Activated CD8-positive, alpha-beta memory T cell treated with anti-CD3 and anti-CD28 coated beads, Interleukin-2, amount 10 ng/mL, durations not matched to agents 7 days and 5 days (primary cell): ENCODE measurements at regions not wholly inside any gene's neighbourhood (a gene's known extent, or its start where the extent isn't known, plus 50 kb on each side); places are given as distances from the start of the nearest gene placed in this dataset.
"Not testable (repeated sequence)": the region's sequence is repeated elsewhere in the genome, so short reads cannot be mapped to it uniquely, and the experiment has no call there.

ENCODE experiments used
- ATAC-seq: fragments of 150-1000 bp; cut with Tn5 transposase; one replicate; pipeline ENCODE4 v1.10.0; 2021; ENCODE audit warnings: moderate library complexity
- CTCF ChIA-PET: fragments of 350-600 bp; sonication (Branson Sonifier 250); formaldehyde crosslinking; loops from one replicate; lab custom pipeline; 2021; ENCODE audit warnings: antibody characterized with exemption; lab: Charles Lee
- DNase-seq: peaks from one replicate; pipeline ENCODE4 v3.0.0-alpha.2; 2020
- H3K27ac Mint-ChIP-seq: one replicate; pipeline ENCODE4 v1.8.0; 2021; ENCODE audit warnings: mild to moderate bottlenecking, mixed read lengths
- H3K27me3 Mint-ChIP-seq: one replicate; pipeline ENCODE4 v1.8.0; 2021; ENCODE audit warnings: mixed read lengths
- H3K36me3 Mint-ChIP-seq: one replicate; pipeline ENCODE4 v1.8.0; 2021; ENCODE audit warnings: mild to moderate bottlenecking, mixed read lengths
- H3K4me1 Mint-ChIP-seq: one replicate; pipeline ENCODE4 v1.8.0; 2021; ENCODE audit warnings: mixed read lengths
- H3K4me3 Mint-ChIP-seq: one replicate; pipeline ENCODE4 v1.8.0; 2021; ENCODE audit warnings: mild to moderate bottlenecking, moderate library complexity, mixed read lengths
- H3K9me3 Mint-ChIP-seq: one replicate; pipeline ENCODE4 v1.8.0; 2022; ENCODE audit warnings: low read depth, mixed read lengths

DNA sequence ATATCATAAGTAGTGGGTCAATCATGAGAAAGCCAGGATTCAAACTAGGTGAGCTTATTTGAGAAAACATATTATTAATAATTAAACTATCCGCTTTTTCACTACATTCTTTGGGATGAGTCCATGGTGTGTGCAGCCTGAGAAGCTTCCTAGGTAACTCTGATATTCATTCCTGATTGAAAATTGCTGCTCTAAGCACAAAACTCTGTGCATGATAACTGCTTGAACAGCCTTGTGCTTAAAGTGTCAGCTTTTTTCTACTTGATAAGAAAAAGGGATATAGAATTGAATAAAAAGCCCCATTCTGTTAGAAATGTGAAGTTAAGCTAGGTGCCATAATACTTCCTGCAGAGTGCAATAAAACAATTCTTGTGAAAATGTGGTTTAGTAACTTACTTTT, 343.5 kb upstream of the LUZP2 start:
- H3K36me3 Mint-ChIP-seq, result no peaks in the 10 kb centered on the region
- no peak overlapping the region for H3K27ac Mint-ChIP-seq
- H3K27me3 Mint-ChIP-seq, result no peaks in the 10 kb centered on the region
- CTCF ChIA-PET, result no interaction called here
- peaks cover 9% of the 10 kb centered on the region for H3K9me3 Mint-ChIP-seq
- ATAC-seq (no peak), DNase-seq (no peak)
- no peaks in the 10 kb centered on the region for H3K4me1 Mint-ChIP-seq
- no peak overlapping the region for H3K4me3 Mint-ChIP-seq

DNA sequence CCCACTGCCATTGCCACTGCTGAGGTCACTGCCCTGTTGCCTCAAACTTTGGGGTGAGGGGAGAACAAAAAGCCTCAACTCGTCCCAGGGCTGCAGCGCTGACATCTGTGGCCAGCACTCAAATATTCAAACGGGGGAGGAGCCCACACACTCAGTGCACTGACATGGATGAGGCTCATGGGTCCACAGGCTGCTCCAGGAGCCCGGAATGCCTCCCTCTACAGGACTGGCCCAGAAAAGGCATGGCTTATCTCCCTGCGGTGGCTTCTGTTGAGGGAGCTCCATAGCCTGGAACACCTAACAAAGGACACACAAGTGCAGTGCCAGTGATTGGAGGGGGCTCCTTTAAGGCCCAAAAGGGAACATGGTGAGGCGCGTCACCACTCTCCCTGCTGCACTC, 341.1 kb upstream of the LUZP2 start:
- no peak for ATAC-seq
- Mint-ChIP-seq H3K4me1 (no peaks in the 10 kb centered on the region), H3K27ac (no peak overlapping the region), H3K9me3 (peaks cover 7% of the 10 kb centered on the region), H3K27me3 (no peaks in the 10 kb centered on the region), H3K4me3 (no peak overlapping the region), H3K36me3 (no peaks in the 10 kb centered on the region)
- no peak for DNase-seq
- CTCF ChIA-PET, result no interaction called here

DNA sequence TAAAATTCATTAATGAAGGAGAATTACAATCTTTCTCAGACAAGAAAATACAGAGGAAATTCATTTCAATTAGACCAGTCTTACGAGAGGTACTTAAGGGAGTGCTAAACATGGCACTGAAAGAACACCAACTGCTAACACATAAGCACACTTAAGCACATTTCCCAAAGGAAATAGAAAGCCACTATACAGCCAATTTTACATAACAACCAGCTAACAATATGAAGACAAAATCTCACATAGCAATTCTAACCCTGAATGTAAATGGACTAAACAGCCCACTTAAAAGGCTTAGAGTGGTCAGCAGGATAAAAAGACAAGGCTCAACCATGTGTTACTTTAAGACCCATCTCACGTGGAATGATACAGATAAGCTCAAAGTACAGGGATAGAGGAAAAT, 339.5 kb upstream of the LUZP2 start:
- H3K4me1 Mint-ChIP-seq, result no peaks in the 10 kb centered on the region
- ATAC-seq, result no peak
- no peaks in the 10 kb centered on the region for H3K36me3 Mint-ChIP-seq
- H3K4me3 Mint-ChIP-seq, result no peak overlapping the region
- H3K27me3 Mint-ChIP-seq, result no peaks in the 10 kb centered on the region
- H3K27ac Mint-ChIP-seq, result no peak overlapping the region
- peaks cover 9% of the 10 kb centered on the region for H3K9me3 Mint-ChIP-seq
- CTCF ChIA-PET, result no interaction called here
- no peak for DNase-seq

DNA sequence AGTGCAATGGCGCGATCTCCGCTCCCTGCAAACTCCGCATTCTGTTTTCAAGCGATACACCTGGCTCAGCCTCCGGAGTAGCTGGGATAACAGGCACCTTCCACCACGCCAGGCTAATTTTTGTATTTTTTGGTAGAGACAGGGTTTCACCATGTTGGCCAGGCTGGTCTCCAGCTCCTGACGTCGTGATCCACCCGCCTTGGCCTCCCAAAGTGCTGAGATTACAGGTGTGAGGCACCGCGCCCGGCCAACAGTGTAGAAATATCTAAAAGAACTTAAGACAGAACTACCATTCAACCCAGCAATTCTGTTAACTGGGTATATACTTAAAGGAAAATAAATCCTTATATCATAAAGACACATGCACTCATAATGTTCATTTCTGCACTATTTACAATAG, 335.3 kb upstream of the LUZP2 start:
- no peaks in the 10 kb centered on the region for H3K27me3 Mint-ChIP-seq
- H3K4me1 Mint-ChIP-seq, result no peaks in the 10 kb centered on the region
- no peaks in the 10 kb centered on the region for H3K36me3 Mint-ChIP-seq
- no peak for DNase-seq
- ATAC-seq, result no peak
- CTCF ChIA-PET, result no interaction called here
- peaks cover 7% of the 10 kb centered on the region for H3K9me3 Mint-ChIP-seq
- H3K27ac Mint-ChIP-seq, result no peak overlapping the region
- no peak overlapping the region for H3K4me3 Mint-ChIP-seq

DNA sequence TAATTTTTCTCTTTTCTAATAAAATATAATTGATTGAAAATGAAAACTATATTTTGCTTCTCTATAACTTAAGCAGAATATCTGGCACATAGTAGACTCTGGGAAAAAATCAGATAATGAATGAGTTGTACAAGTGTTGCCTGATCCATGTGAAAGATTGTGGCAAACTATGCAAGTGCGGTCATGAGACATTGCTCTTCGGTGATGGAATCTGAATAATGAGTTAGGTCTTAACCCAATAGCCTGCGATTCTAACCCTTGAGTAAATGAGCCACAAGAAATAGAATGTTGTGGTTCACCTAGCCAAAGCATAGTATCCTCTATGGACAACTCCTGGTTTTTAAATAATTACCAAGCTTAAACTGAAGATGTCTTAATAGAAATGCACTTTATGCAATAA, 333.7 kb upstream of the LUZP2 start:
- Mint-ChIP-seq H3K4me3 (no peak overlapping the region), H3K27ac (no peak overlapping the region), H3K36me3 (no peaks in the 10 kb centered on the region), H3K4me1 (no peaks in the 10 kb centered on the region), H3K27me3 (no peaks in the 10 kb centered on the region), H3K9me3 (peaks cover 7% of the 10 kb centered on the region)
- CTCF ChIA-PET, result no interaction called here
- ATAC-seq, result no peak
- DNase-seq, result no peak

- Mint-ChIP-seq H3K27ac (no peak overlapping the region), H3K9me3 (peaks cover 7% of the 10 kb centered on the region), H3K27me3 (no peaks in the 10 kb centered on the region)
These were observed 333.0 kb upstream of the LUZP2 start for GRCh38 chr11:24163841-24164240.

DNA sequence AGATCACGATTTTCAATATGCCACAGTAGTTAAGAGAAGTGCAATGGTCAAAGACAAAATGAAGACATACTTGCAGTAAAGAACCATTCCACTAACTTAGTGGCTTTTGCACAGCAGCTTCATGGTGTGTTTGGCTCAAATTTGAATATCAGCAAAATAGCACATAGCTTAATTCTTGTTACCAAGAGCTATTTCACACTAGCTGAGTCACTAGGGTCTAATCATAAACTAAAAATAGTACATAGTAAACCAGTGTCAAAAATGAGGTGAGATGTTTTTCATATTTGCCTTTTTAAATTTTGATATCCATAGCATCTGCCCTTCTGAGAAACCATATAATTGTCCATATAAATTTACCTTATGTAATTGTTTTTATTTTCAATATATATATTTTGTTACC, 325.0 kb upstream of the LUZP2 start:
- DNase-seq, result no peak
- H3K27me3 Mint-ChIP-seq, result no peaks in the 10 kb centered on the region
- ATAC-seq, result no peak
- no peak overlapping the region for H3K4me3 Mint-ChIP-seq
- H3K9me3 Mint-ChIP-seq, result peaks cover 10% of the 10 kb centered on the region
- no peak overlapping the region for H3K27ac Mint-ChIP-seq
- H3K4me1 Mint-ChIP-seq, result no peaks in the 10 kb centered on the region
- CTCF ChIA-PET, result no interaction called here
- H3K36me3 Mint-ChIP-seq, result no peaks in the 10 kb centered on the region

More at GRCh38 chr11:24163841-24164240, 333.0 kb upstream of the LUZP2 start:
- CTCF ChIA-PET, result no interaction called here
- no peak for ATAC-seq
- no peak overlapping the region for H3K4me3 Mint-ChIP-seq
- H3K4me1 Mint-ChIP-seq, result no peaks in the 10 kb centered on the region
- H3K36me3 Mint-ChIP-seq, result no peaks in the 10 kb centered on the region
- DNase-seq, result no peak

GRCh38 chr11:24181395-24182047, 315.3 kb upstream of the LUZP2 start:
- DNase-seq, result no peak
- Mint-ChIP-seq H3K27me3 (no peaks in the 10 kb centered on the region), H3K9me3 (no peaks in the 10 kb centered on the region), H3K27ac (no peak overlapping the region), H3K4me1 (no peaks in the 10 kb centered on the region), H3K4me3 (no peak overlapping the region), H3K36me3 (no peaks in the 10 kb centered on the region)
- CTCF ChIA-PET, result no interaction called here
- ATAC-seq, result no peak

DNA sequence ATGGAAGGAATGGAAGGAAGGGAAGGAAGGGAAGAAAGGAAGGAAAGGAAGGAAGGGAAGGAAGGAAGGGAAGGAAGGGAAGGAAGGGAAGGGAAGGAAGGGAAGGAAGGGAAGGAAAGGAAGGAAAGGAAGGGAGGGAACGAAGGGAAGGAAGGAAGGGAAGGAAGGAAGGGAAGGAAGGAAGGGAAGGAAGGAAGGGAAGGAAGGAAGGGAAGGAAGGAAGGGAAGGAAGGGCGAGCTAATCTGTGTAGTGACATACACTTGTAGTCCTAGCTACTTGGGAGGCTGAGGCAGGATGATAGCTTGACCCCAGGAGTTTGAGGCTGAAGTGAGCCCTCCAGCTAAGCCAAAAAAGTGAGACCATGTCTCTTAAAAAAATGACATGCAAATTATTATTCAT, 311.3 kb upstream of the LUZP2 start:
- H3K27me3 Mint-ChIP-seq, H3K4me3 Mint-ChIP-seq, H3K27ac Mint-ChIP-seq, H3K4me1 Mint-ChIP-seq, ATAC-seq, CTCF ChIA-PET, H3K36me3 Mint-ChIP-seq, DNase-seq, H3K9me3 Mint-ChIP-seq: not testable (repeated sequence)

DNA sequence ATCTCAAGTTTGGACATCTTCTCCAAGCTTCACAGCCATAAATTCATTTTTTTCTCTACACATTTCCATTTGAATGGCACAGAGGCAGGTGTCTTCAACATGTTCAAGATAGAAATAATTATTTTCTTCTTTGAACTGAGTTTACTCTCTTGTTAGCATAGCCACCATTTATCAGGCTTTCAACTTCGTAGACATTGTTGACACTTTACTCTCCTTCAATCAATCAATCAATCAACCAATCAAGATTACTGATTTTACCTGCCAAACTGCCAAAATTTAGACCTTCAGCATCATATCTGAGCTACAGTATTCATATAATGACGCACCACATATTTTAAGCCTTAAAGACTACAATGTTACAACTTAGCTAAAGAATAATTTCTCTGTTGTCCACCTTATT, 300.1 kb upstream of the LUZP2 start:
- ATAC-seq (no peak), DNase-seq (no peak)
- peaks cover 10% of the 10 kb centered on the region for H3K9me3 Mint-ChIP-seq
- H3K4me1 Mint-ChIP-seq, result no peaks in the 10 kb centered on the region
- H3K36me3 Mint-ChIP-seq, result no peaks in the 10 kb centered on the region
- H3K4me3 Mint-ChIP-seq, result no peak overlapping the region
- CTCF ChIA-PET, result no interaction called here
- H3K27ac Mint-ChIP-seq, result no peak overlapping the region
- no peaks in the 10 kb centered on the region for H3K27me3 Mint-ChIP-seq

GRCh38 chr11:24198481-24198880, 298.4 kb upstream of the LUZP2 start:
- Mint-ChIP-seq H3K4me3 (no peak overlapping the region), H3K9me3 (peaks cover 7% of the 10 kb centered on the region), H3K27me3 (no peaks in the 10 kb centered on the region), H3K4me1 (no peaks in the 10 kb centered on the region), H3K27ac (no peak overlapping the region), H3K36me3 (no peaks in the 10 kb centered on the region)
- DNase-seq (no peak), ATAC-seq (no peak)
- CTCF ChIA-PET, result no interaction called here

DNA sequence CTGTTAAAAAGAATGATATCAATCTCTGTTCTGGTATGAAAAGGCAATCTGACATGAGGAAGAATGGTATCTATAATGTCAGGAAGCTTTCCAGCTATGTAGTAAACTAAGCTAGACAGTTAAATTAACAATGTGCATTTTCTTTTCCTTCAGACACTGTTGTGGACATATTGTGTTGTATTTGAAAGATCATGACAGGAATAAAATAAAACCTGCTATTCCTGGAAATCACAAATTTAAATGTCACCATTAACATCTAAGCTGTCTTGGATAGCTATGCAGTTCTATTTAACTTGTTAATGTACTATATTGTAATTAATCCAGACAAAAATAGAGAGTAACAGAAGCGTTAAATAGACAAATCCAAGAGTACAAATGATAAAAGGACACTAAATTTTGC, 297.4 kb upstream of the LUZP2 start:
- no peak overlapping the region for H3K4me3 Mint-ChIP-seq
- CTCF ChIA-PET, result no interaction called here
- no peaks in the 10 kb centered on the region for H3K36me3 Mint-ChIP-seq
- ATAC-seq, result no peak
- no peak overlapping the region for H3K27ac Mint-ChIP-seq
- H3K9me3 Mint-ChIP-seq, result peaks cover 7% of the 10 kb centered on the region
- no peak for DNase-seq
- no peaks in the 10 kb centered on the region for H3K4me1 Mint-ChIP-seq
- H3K27me3 Mint-ChIP-seq, result no peaks in the 10 kb centered on the region

DNA sequence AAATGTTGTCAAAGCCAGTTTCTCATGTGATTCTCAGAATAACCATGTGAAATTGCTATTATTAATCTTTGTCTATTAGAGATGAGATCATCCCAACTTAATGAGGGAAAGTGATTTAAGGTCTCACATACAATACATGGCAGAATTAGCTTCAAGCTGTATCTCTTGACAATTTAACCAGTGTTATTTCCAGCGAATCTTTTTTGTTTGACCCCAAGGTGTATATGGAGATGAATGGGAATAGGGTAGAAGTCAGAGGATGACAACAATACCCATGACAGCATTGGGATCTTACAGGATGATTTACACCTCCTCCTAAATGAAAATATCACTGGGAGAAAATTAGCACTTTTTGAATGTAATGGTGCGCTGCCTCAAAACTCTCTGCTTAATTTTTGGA, 290.8 kb upstream of the LUZP2 start:
- H3K36me3 Mint-ChIP-seq, result no peaks in the 10 kb centered on the region
- no peaks in the 10 kb centered on the region for H3K4me1 Mint-ChIP-seq

GRCh38 chr11:24206511-24206910, 290.3 kb upstream of the LUZP2 start:
- CTCF ChIA-PET, result no interaction called here
- DNase-seq (no peak), ATAC-seq (no peak)
- no peaks in the 10 kb centered on the region for H3K36me3 Mint-ChIP-seq
- H3K27ac Mint-ChIP-seq, result no peak overlapping the region
- H3K4me3 Mint-ChIP-seq, result no peak overlapping the region
- no peaks in the 10 kb centered on the region for H3K27me3 Mint-ChIP-seq
- H3K9me3 Mint-ChIP-seq, result peaks cover 4% of the 10 kb centered on the region
- H3K4me1 Mint-ChIP-seq, result no peaks in the 10 kb centered on the region

More for the DNA sequence above, 290.8 kb upstream of the LUZP2 start:
- Mint-ChIP-seq H3K27me3 (no peaks in the 10 kb centered on the region), H3K27ac (no peak overlapping the region), H3K9me3 (peaks cover 2% of the 10 kb centered on the region), H3K4me3 (no peak overlapping the region)
- no peak for ATAC-seq
- DNase-seq, result no peak
- CTCF ChIA-PET, result no interaction called here

DNA sequence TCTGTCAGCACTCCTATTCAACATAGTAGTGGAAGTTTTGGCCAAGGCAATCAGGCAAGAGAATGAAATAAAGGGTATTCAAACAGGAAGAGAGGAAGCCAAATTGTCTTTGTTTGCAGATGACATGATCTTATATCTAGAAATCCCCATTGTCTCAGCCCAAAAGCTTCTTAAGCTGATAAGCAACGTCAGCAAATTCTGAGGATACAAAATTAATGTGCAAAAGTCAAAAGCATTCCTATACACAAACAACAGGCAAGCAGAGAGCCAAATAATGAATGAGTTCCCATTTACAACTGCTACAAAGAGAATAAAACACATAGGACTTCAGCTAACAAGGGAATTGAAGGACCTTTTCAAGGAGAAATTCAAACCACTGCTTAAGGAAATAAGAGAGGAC, 280.4 kb upstream of the LUZP2 start:
- CTCF ChIA-PET, result no interaction called here
- Mint-ChIP-seq H3K27me3 (no peaks in the 10 kb centered on the region), H3K27ac (no peak overlapping the region), H3K4me3 (no peak overlapping the region), H3K36me3 (no peaks in the 10 kb centered on the region), H3K4me1 (no peaks in the 10 kb centered on the region), H3K9me3 (peaks cover 5% of the 10 kb centered on the region)
- DNase-seq (no peak), ATAC-seq (no peak)
